Endothelial cell of umbilical vein (primary cell): ENCODE measurements at regions not wholly inside any gene's neighbourhood (a gene's known extent, or its start where the extent isn't known, plus 50 kb on each side); places are given as distances from the start of the nearest gene placed in this dataset.

Experiments
- BruUV-seq: library from RNA; stranded (reverse); fragments of 400-500 nt; replicated peaks from 2 replicates; lab custom pipeline; 2021; lab: Mats Ljungman, UMichigan
- CTCF ChIA-PET: fragments of 300-600, 350-600 bp; sonication (Branson Sonifier 250); formaldehyde crosslinking; loops from one replicate; lab custom pipeline; 2021; ENCODE audit warnings: antibody characterized with exemption, inconsistent platforms; lab: Charles Lee
- POLR2A ChIA-PET: fragments of 300-600, 350-600 bp; sonication (Branson Sonifier 250); formaldehyde crosslinking; loops from one replicate; lab custom pipeline; 2021; ENCODE audit warnings: antibody characterized with exemption, inconsistent platforms; lab: Charles Lee
- DNase-seq: peaks from one replicate; pipeline ENCODE4 v3.0.0-alpha.2; 2011; ENCODE audit warnings: low read depth, low spot score
- FAIRE-seq: peaks from 2 replicates; lab custom pipeline; 2011; peaks lifted over from hg19 to GRCh38; lab: Jason Lieb, UNC
- H2AFZ ChIP-seq: 2 replicates; pipeline ENCODE4 v1.6.0; 2012; ENCODE audit warnings: low read depth, low read length, control low read depth, inconsistent platforms
- H3K27ac ChIP-seq: 2 replicates; pipeline ENCODE4 v1.5.1; 2011; ENCODE audit warnings: low read depth, mild to moderate bottlenecking, control low read depth, low read length, moderate library complexity; ENCODE audit not compliant: insufficient read depth
- H3K27me3 ChIP-seq, 2 experiments: 2 replicates each; pipeline versions ENCODE4 v1.6.0 to v1.6.1; 2011; ENCODE audit warnings: low read length in 2 of 2, mixed read lengths in 1 of 2; ENCODE audit not compliant: control insufficient read depth in 2 of 2, insufficient read depth in 2 of 2
- H3K36me3 ChIP-seq, 2 experiments: 2 replicates in 1 of 2; 3 replicates in 1 of 2; pipeline ENCODE4 v1.5.1; 2011; ENCODE audit warnings: low read length in 2 of 2, mild to moderate bottlenecking in 1 of 2, moderate library complexity in 1 of 2; ENCODE audit not compliant: control insufficient read depth in 2 of 2, insufficient read depth in 2 of 2; ENCODE audit errors: extremely low read depth in 1 of 2
- H3K4me1 ChIP-seq: 3 replicates; pipeline ENCODE4 v1.5.1; 2011; ENCODE audit warnings: mild to moderate bottlenecking, low read length; ENCODE audit not compliant: control insufficient read depth, insufficient read depth; ENCODE audit errors: extremely low read depth
- H3K4me2 ChIP-seq: 2 replicates; pipeline ENCODE4 v1.6.1; 2011; ENCODE audit warnings: low read length, control low read depth, mixed read lengths; ENCODE audit not compliant: insufficient read depth
- H3K4me3 ChIP-seq, 3 experiments: fragments of 200-600 bp in 1 of 3; sonication (generic), shearing (Covaris generic) in 1 of 3; replicated peaks in 1 of 3; 2 replicates each; pipeline ENCODE4 v1.5.1; 2011 to 2016; ENCODE audit warnings: control low read depth in 3 of 3, low read length in 3 of 3, mild to moderate bottlenecking in 2 of 3, inconsistent platforms in 1 of 3, low read depth in 1 of 3, moderate library complexity in 1 of 3; ENCODE audit not compliant: insufficient read depth in 1 of 3
- H3K79me2 ChIP-seq: 2 replicates; pipeline ENCODE4 v1.6.0; 2012; ENCODE audit warnings: low read length, inconsistent platforms; ENCODE audit not compliant: control insufficient read depth, insufficient read depth
- H3K9ac ChIP-seq: replicated peaks from 2 replicates; pipeline ENCODE3; 2011; ENCODE audit warnings: low read length, control low read depth; ENCODE audit not compliant: insufficient read depth; ENCODE audit errors: extremely low read depth
- H3K9me1 ChIP-seq: replicated peaks from 3 replicates; pipeline ENCODE4 v1.6.0; 2011; ENCODE audit warnings: mild to moderate bottlenecking, low read length; ENCODE audit not compliant: control insufficient read depth, insufficient read depth; ENCODE audit errors: extremely low read depth
- H3K9me3 ChIP-seq: replicated peaks from 2 replicates; pipeline ENCODE4 v1.5.1; 2012; ENCODE audit warnings: low read length, inconsistent platforms; ENCODE audit not compliant: control insufficient read depth, insufficient read depth
- H4K20me1 ChIP-seq: replicated peaks from 2 replicates; pipeline ENCODE3; 2011; ENCODE audit warnings: mild to moderate bottlenecking, low read length; ENCODE audit not compliant: control insufficient read depth, insufficient read depth; ENCODE audit errors: extremely low read depth
- CTCF ChIP-seq, 2 donors: IDR thresholded peaks; 1 replicate in 1 of 2; 2 replicates in 1 of 2; pipeline ENCODE4 v1.5.1; 2011; ENCODE audit warnings: low read length in 2 of 2, mild to moderate bottlenecking in 2 of 2, moderate library complexity in 2 of 2, control low read depth in 1 of 2, inconsistent platforms in 1 of 2, low read depth in 1 of 2; ENCODE audit not compliant: insufficient read depth in 1 of 2; ENCODE audit errors: extremely low read depth in 1 of 2
- EZH2 ChIP-seq: IDR thresholded peaks from 2 replicates; pipeline ENCODE4 v1.6.1; 2012; ENCODE audit warnings: borderline replicate concordance, low read depth, mild to moderate bottlenecking, moderate library complexity, low read length, inconsistent platforms; ENCODE audit not compliant: severe bottlenecking
- FOS ChIP-seq: IDR thresholded peaks from 2 replicates; pipeline ENCODE4 v1.6.1; 2011; ENCODE audit warnings: mild to moderate bottlenecking, low read length, moderate library complexity, borderline replicate concordance; ENCODE audit not compliant: insufficient read depth
- GATA2 ChIP-seq: IDR thresholded peaks from 2 replicates; pipeline ENCODE4 v1.7.0; 2011; ENCODE audit warnings: low read depth, mild to moderate bottlenecking, moderate library complexity, mixed read lengths, low read length; ENCODE audit not compliant: insufficient read length, insufficient read depth
- JUN ChIP-seq: IDR thresholded peaks from 2 replicates; pipeline ENCODE4 v1.6.1; 2011; ENCODE audit warnings: borderline replicate concordance, low read depth; ENCODE audit not compliant: insufficient read length, insufficient read depth
- MAX ChIP-seq: IDR thresholded peaks from 2 replicates; pipeline ENCODE4 v1.6.1; 2011; ENCODE audit not compliant: insufficient read depth, insufficient read length
- MYC ChIP-seq: IDR thresholded peaks from one replicate; pipeline ENCODE4 v1.6.1; 2011; ENCODE audit warnings: mild to moderate bottlenecking, low read depth, low read length
- POLR2A ChIP-seq: IDR thresholded peaks from 2 replicates; pipeline ENCODE4 v1.6.1; 2012; ENCODE audit warnings: low read depth, mild to moderate bottlenecking, control low read depth, low read length
- POLR2AphosphoS5 ChIP-seq: IDR thresholded peaks from 2 replicates; pipeline ENCODE4 v1.6.1; 2012; ENCODE audit warnings: low read depth, mild to moderate bottlenecking, control low read depth, low read length, moderate library complexity; ENCODE audit not compliant: insufficient read depth
- dilution Hi-C: fragments of 300-500 bp; cut with MboI; formaldehyde crosslinking; loops from one replicate; pipeline ENCODE4 v1.15.0; 2019; ENCODE audit warnings: low sequenced_read_pairs; ENCODE audit not compliant: extremely low pct_ligation_motif_present
- intact Hi-C: fragments of 100-400 bp; cut with micrococcal nuclease; formaldehyde crosslinking; loops from one replicate; pipeline ENCODE4 v1.10.0; 2022

GRCh38 chr20:47907031-47907675, 121.9 kb upstream of the SULF2 start:
- TF ChIP-seq CTCF (IDR thresholded peaks at IDR 0.05; ENCODE audit: extremely low read depth in 1 of 2, insufficient read depth in 1 of 2, low read depth in 1 of 2, low read length in 2 of 2) (no peak), POLR2AphosphoS5 (no peak), FOS (no peak), MYC (no peak), EZH2 (no peak)
- Histone ChIP-seq H3K9me1 (no peaks in the 10 kb centered on the region), H3K27ac (no peak overlapping the region), H3K4me3 (no peak overlapping the region), H3K9ac (no peak overlapping the region), H3K36me3 (no peaks in the 10 kb centered on the region), H3K4me2 (no peak overlapping the region), H2AFZ (no peak overlapping the region), H3K9me3 (no peaks in the 10 kb centered on the region), H3K27me3 (no peaks in the 10 kb centered on the region), H3K79me2 (no peaks in the 10 kb centered on the region), H3K4me1 (no peaks in the 10 kb centered on the region), H4K20me1 (no peaks in the 10 kb centered on the region)
- no peak for DNase-seq
- ChIA-PET CTCF (no interaction called here), POLR2A (no interaction called here)
- dilution Hi-C loops, result no loop called here
- no peak for FAIRE-seq
- intact Hi-C loops, result no loop called here
- BruUV-seq, result no TSS peak

GRCh38 chr20:47906348-47906660, 121.0 kb upstream of the SULF2 start:
- BruUV-seq, result no TSS peak
- dilution Hi-C loops (no loop called here), intact Hi-C loops (no loop called here)
- ChIA-PET POLR2A (no interaction called here), CTCF (no interaction called here)
- H2AFZ ChIP-seq, result no peak overlapping the region
- H3K4me3 ChIP-seq, result no peak overlapping the region
- H3K36me3 ChIP-seq, result no peaks in the 10 kb centered on the region
- no peak overlapping the region for H3K4me2 ChIP-seq
- H3K27me3 ChIP-seq, result no peaks in the 10 kb centered on the region
- H3K9me3 ChIP-seq, result no peaks in the 10 kb centered on the region
- no peak for DNase-seq
- no peak for FAIRE-seq
- H3K79me2 ChIP-seq, result no peaks in the 10 kb centered on the region
- H3K9ac ChIP-seq, result no peak overlapping the region
- no peak for TF ChIP-seq EZH2
- no peak for TF ChIP-seq GATA2
- TF ChIP-seq POLR2AphosphoS5, result no peak
- TF ChIP-seq POLR2A, result no peak
- no peak for TF ChIP-seq MYC
- TF ChIP-seq MAX, result no peak
- TF ChIP-seq FOS, result no peak
- no peak for TF ChIP-seq CTCF (IDR thresholded peaks at IDR 0.05; ENCODE audit: extremely low read depth in 1 of 2, insufficient read depth in 1 of 2, low read depth in 1 of 2, low read length in 2 of 2)
- TF ChIP-seq JUN, result no peak
- no peak overlapping the region for H3K27ac ChIP-seq
- H3K9me1 ChIP-seq, result no peaks in the 10 kb centered on the region
- H3K4me1 ChIP-seq, result no peaks in the 10 kb centered on the region
- no peaks in the 10 kb centered on the region for H4K20me1 ChIP-seq
